COLO829 (cell line): ENCODE measurements at regions not wholly inside any gene's neighbourhood (a gene's known extent, or its start where the extent isn't known, plus 50 kb on each side); places are given as distances from the start of the nearest gene placed in this dataset.
"Not testable (repeated sequence)": the region's sequence is repeated elsewhere in the genome, so short reads cannot be mapped to it uniquely, and the experiment has no call there.

ENCODE experiments used
- DNase-seq: peaks from one replicate; pipeline ENCODE4 v3.0.0; 2012; ENCODE audit warnings: low spot score

DNA sequence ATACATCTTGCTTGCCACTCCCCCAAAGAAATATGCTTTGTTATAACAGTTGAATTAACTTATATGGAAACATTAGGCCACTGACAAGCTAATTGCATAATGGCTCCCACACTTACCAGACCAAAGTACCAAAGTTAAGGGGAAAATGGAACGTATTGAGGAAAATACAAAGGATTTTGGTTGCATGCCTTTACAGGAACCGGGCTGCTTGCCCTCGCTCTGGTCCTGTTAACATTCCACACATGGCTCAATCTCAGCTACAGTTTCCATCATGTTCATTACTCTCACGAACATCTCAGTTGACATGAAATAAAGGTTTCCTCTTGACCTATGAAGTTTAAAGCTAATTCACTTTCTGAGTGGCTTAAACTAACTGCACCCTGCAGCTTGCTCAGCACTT is 220.7 kb upstream of the RXFP2 start:
- DNase-seq = no peak

DNA sequence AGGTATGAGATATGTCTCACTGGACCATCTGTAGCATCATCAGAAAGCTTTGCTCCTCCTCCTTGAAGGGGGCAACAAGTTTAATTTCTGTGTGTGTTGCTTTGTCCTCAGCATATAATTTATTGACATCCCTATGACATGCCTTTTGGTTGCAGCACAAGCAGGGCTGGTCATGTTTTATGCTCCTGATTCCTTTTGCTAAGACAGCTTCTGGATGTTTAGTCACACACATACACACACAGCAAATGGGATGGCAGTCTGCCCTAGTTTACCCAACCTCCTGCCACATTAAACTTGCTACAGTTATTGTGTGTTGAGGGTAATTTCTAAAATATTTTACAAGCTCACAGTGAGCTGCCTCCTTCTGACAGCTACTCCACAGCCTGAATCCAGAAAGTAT is 217.9 kb upstream of the RXFP2 start:
- DNase-seq = no peak

DNA sequence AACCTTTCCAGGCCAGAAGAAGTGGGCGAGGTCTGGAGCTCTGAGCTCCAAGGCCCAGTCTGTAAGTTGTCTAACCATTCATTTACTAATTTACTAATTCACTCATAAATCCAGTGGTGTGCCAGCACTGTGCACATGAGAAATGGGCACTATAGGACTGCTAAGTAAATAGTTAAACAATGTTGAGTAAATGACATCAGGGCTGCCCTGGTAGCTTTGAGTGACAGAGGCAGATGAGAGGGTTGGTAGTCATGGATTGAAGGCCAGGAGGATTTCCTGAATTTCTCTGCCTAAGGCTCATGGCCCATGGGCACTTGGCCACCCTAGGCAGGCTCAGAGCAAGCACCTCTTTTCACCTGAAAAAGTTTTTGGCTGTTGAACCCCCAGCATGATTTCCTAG is 216.9 kb upstream of the RXFP2 start:
- no peak for DNase-seq

DNA sequence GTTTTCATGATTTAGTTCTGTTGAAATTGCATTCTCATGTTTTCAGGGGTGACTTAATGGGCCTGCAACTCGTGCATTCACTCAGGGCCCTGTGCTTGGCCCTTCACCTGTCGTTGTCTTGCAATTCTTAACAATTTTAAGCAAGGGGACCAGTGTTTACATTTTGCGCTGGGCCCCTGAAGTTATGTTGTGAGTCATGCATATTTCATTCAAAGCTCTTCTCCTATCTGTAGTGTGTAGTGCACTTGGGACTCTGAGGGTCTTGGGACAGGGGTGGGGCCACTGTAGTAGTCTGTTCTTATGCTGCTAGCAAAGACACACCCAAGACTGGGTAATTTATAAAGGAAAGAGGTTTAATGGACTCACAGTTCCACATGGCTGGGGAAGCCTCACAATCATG is 211.2 kb upstream of the RXFP2 start:
- no peak for DNase-seq

DNA sequence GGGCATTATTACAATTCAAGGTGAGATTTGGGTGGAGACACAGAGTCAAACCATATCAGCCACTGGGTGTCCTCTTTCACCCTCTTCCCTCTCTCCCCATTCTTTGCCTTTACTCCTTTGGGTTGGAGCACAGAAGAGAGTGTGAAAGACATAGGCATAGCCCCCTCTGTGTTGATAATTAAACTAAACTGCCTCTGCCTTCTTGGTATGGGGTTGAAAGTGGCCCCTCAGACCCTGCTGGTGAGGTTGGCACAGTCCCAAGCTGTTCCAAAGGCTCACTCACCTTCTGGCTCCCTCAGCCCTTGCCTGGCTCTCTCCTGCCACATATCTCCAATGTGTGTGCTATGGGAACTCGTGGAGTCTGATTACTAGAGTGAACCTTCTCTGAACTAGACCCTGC is 210.6 kb upstream of the RXFP2 start:
- DNase-seq = no peak

DNA sequence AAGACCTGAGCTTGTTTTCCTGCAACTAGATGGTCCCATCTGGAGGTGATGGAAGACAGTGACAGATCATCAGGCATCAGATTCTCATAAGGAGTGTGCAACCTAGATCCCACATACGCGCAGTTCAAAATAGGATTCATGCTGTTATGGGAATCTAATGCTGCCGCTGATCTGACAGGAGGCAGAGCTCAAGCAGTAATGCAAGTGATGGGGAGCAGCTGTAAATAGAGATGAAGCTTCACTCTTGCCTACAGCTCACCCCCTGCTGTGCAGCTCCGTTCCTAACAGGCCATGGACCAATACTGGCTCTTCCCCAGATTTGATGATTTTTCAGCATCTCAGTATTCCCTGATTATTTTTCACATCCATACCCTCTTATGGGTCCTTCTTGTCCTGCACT is 208.4 kb upstream of the RXFP2 start:
- no peak for DNase-seq

DNA sequence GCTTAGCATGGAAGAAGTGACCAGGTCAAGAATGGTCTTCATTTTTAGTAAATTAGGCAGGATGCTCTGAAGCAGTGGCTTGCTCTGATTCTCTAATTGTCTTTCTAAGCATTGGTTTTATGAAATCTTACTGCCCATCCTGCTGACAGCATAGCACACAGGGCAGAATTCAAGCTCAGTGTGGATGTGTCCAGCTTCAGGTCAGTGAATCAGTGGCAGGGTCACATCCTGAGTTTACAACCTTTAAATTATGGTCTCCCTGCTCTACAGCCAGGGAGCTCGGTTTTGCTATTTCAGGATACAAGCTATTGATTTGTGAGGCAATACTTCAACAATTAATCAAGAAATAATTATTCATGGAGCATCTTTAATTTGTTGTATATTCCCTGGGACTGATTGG is 202.3 kb upstream of the RXFP2 start:
- DNase-seq = no peak

DNA sequence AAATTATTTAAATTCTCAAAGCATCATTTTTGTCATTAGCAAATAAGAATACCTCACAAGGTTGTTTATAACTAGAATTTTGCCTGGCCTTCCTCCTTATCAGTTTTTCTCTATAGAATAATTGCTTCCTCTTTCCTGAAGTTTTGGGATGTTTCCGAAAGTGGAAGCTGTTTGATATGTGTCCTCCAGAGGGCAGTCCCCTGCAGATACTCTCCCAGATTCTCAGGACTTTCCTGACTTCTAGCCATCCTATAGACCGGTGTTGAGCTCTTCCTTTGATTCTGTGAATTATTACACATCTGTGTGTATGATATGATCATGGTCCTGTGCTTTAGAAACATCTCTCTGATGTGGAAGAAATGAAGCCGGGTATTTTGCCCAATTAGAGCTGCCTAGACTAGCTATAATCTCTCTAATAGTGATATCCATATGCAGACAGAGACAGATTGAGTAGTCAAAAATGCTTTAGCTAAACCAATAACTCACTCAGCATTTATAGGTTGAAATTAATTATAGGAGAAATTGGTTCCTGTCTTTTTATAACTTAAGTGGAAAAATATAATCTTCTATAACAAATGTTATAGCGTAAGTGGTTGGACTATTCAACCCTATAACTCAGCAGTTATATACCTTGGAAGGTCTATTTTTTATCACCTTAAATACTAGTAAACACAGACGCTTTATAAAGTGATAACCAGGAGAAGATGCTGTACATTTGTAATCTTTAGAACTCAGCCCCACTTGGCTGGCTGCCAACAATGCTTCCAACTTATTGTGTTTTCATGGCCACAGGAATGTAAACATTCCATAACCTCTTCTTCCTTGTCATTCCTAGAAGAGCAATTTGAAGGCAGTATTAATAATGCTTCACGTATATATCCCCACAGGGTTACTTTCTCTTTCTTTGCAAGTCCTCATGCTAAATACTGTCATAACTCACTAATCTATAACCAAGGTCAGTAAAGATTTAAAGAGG is 201.0 kb upstream of the RXFP2 start:
- DNase-seq = peak; percentile 44

DNA sequence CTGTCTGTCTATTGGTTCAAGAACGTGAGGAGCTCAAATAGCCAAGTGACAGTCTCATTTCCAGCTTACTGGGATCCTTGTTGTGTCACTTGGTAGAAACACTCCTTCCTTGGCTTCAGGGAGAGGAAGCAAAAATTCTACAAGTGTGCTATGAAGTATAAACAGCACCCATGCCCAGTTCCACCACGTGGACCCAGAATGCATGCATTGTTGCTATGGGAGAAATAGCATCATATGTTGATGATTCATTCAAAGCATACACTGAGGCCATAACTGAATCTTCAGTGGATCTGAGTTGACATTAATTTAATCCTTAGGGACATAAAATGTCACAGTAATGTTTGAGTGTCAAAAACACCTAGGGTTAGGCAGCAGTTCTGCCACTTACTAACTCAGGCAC is 199.0 kb upstream of the RXFP2 start:
- DNase-seq = no peak

DNA sequence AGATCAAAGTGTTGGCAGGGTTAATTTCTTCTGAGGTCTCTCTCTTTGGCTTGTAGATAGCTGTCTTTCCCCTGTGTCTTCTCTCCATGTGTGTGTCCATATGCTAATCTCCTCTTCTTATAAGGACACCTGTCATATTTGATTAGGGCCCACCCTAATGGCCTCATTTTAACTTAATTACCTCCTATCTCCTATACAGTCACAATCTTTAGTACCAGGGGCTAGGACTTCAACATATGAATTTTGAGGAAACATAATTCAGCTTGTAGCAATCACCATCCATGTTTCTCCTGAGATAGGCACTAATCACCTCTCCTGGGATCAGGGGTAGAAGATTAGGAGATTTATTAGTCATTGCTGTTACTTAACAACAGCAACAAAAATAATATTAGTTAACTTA is 196.1 kb upstream of the RXFP2 start:
- no peak for DNase-seq

DNA sequence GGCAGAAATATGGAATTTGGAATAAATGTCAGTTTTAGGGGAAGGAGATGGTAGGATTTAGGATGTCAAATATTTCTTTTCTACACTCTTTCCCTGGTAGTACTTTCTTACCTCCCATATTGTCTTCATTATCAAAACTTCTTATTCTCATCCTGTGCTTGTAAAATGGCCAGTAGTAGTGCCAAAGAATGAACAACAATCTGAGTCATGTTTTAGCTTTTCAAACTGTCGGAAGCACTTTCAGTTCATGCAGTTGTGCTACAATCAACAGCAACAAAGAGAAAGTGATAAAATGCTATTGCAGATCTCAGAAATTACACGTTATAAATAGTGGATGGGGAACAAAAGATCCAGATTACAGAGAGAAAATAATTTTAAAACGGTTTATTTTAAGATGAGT is 193.7 kb upstream of the RXFP2 start:
- DNase-seq = no peak

DNA sequence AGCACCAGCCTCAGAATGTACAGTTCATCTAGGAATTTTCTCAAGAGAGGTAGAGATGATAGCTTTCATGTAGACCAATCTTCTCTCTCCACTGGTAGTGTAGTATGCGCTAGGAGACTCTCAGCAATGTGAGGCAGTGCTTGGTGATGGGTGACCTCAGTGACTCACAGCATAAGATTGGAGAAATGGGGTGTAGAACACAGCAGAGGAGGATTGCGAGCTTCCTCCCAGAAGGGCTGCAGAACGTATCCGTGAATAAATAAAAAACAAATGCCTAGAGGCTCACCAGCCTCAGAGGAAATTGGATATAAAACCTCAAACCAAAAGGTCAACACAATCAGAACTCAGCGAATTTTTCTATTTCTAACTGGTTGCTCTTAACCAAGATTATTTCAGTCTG is 182.9 kb upstream of the RXFP2 start:
- DNase-seq = no peak

DNA sequence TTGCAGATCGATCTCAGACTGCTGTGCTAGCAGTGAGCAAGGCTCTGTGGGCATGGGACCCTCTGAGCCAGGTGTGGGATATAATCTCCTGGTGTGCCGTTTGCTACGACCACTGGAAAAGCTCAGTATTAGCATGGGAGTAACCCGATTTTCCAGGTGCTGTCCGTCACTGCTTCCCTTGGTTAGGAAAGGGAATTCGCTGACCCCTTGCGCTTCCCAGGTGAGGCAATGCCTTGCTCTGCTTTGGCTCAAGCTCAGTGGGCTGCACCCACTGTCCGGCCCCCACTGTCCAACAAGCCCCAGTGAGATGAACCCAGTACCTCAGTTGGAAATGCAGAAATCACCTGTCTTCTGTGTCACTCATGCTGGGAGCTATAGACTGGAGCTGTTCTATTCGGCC is 155.1 kb upstream of the RXFP2 start:
- DNase-seq = not testable (repeated sequence)

DNA sequence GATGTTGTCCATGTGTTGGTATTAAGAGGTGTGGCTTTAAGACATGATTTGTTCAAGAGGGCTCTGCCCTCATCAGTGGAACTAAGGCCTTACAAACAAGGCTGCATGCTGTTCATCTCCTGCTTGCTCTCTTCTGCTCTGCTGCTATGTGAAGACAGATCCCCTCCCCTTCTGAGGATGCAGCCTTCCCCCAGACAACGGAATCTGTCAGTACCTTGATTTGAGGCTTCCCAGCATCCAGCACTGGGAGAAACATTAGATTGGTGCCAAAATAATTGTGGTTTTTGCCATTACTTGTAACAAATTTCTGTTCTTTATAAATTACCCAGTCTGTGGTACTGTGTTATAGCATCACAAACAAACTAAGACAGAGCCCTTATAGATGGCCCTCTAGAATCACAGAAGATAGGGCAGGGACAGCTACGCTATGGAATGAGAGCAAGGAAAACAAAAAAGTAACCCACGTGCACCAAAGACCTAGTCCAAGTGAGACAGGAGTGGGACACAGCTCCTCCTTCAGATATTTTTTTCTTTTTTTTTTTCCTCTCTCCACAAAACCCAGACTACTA is 151.5 kb upstream of the RXFP2 start:
- DNase-seq = no peak

DNA sequence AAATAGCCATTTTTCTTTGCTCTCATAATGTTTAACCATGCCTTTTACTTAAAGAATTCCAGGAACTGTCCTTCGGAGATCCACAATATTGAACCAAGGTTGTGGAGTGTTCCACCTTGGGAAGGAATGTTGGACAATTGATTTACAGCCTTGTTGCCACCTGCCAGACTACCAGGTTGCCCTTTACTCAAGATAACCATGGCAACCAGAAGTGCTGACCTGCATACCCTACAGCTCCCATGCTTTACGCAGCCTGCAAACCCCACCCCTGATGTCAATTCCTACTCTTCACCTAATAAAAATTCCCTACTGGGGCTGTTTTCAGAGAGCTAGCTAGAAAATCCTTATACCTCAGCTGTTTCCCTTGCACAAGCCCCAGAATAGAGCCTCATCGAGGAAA is 151.0 kb upstream of the RXFP2 start:
- DNase-seq = no peak

DNA sequence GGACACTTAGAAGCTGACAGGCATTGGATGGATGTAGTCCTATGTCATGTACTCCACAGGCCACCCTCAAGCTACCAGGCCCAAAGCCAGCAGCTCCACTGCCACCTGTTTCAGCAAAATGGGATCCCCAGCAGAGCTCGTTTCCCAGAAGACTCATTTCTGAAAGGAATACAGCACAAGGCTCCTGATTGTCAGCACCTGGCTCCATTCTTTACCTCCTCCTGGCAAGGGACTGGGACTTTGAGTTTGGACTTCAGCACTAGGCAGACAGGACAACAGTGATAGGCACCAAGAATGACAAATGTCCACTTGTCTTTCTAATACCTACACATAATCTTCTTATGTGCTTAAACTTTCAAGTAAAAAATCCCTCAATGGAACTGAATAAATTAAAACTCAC is 150.4 kb upstream of the RXFP2 start:
- no peak for DNase-seq

DNA sequence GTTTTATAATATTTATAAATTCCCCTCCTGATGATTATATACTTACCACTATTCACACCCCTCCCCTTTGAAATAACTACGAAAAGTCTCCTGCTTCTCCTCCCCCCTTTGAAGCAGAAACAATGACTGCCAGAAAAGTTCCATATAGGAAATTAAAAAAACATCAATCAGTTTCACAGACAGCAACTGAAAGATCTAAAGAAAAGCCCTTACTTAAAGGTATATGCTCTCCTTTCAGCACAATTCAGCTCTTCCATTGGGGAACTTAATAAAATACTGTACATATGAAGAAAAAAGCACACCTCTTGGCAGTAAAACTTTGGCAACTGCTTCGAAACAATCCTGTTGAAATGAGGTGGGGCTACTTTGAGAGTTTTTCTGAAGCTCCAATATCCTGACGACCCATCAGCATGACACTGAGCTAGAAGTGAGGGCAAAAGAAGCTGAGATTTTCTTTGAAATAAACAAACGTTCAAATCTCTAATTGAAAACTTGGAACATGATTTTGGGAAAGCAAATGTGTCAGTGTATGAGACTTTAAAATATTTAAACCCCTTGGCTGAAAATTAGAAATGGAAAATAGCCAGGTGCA is 147.6 kb upstream of the RXFP2 start:
- DNase-seq = no peak

DNA sequence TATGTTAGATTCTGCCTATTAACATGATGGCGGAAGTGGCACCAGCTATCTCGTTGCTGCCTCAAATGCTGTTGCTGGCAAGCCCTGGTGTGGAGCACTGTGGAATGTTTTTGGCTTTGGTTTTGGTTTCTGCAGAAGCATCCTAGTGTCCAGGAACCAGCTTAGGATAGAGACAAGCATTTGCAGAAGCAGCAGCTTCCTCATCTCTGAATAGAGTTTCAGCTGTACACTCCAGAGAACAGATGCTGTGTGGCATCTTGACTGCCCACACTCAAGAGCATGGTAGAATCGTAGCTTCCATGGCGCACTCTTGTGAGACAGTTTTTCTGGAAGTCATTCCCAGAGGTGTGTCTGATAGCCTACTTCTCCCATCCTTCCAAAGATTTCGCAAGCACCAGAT is 145.3 kb upstream of the RXFP2 start:
- no peak for DNase-seq

DNA sequence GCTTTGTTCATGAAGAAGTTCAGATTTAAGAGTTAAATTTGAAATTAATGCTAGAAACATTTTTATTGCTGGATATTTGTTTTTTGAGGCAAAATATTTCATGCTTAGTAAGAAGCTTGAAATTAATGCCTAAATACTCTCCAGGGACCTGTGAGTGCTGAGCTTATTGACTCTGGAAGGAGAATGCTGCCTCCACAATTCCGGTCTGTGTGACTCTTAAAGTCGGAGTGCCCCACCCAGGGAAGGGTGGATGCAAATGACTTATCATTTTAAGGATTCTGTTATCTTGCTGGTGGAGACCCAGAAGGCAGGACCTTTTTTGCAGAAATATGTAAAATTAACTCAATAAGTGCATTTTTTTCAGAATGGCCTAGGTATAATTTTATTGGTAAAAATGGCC is 143.8 kb upstream of the RXFP2 start:
- DNase-seq = no peak

DNA sequence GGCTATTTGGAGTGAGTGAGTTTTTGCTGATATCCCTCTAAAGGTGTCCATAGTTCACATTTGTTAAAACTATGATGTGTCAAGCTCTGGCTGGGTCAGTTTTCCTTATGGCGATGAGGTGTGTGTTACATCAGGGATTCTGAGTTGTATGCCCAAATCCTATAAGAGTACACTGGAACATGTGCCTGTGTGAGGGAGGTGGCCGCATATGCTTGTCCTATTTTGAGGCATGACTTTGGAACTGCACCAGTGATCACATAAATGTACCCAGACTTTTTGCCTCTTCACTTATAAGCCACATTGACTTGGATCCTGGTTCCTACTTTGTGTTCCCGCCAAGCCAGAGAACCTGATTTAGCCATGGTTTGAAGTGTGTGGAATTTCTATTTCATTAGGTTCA is 140.3 kb upstream of the RXFP2 start:
- DNase-seq = no peak

DNA sequence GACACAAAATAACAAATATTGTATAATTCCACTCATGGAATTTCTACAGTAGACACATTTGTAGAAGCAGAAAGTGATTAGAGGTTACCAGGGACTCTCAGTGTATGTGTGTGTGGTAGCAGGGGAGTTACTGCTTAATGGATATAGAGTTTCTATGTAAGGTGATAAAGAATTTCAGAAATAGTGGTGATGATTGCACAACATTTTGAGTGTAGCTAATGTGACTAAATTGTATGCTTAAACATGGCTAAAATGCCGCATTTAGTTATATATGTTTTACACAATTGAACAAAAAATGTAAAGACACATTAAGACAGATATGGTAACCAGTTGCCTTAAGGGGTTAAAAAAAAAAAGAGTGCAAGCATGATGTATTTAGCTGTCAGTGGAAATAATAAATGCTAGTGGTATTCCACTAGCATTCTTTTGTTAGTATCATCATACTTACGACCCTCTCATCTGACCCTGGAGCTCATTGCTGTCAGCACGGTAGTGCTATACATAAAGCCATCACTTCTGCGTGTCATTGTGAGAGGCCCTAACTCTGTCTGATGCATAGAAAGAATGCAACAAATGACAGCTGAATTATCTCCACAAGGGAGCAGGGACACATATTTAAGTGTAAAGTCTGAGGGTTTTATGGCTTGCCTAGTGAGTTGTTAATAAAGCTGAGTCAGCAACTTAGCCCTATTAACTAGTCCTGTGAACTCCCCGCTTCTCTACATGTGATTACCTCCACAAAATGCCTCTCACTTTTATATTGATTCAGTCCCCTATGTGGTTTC is 134.1 kb upstream of the RXFP2 start:
- no peak for DNase-seq

DNA sequence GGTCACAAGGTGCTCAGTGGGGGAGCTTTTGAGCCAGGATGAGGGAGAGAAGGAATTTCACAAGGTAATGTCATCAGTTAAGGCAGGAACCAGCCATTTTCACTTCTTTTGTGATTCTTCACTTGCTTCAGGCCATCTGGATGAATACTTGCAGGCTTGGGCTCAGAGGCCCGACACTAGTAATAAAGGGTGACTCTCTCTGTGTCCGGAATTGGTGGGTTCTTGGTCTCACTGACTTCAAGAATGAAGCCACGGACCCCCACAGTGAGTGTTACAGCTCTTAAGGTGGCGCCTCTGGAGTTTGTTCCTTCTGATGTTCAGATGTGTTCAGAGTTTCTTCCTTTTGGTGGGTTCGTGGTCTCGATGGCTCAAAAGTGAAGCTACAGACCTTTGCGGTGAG is 131.8 kb upstream of the RXFP2 start:
- DNase-seq = not testable (repeated sequence)

DNA sequence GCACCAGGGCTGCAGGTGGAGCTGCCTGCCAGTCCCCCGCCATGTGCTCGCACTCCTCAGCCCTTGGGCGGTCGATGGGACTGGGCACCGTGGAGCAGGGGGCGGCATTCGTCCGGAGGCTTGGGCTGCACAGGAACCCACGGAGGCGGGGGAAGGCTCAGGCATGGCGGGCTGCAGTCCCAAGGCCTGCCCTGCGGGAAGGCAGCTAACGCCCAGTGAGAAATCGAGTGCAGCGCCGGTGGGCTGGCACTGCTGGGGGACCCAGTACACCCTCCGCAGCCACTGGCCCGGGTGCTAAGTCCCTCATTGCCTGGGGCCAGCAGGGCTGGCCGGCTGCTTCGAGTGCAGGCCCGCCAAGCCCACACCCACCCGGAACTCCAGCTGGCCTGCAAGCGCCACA is 130.5 kb upstream of the RXFP2 start:
- DNase-seq = not testable (repeated sequence)
